ENCODE measurements at regions not wholly inside any gene's neighbourhood (a gene's known extent, or its start where the extent isn't known, plus 50 kb on each side); places are given as distances from the start of the nearest gene placed in this dataset.
"Not testable (repeated sequence)": the region's sequence is repeated elsewhere in the genome, so short reads cannot be mapped to it uniquely, and the experiment has no call there.

DNA sequence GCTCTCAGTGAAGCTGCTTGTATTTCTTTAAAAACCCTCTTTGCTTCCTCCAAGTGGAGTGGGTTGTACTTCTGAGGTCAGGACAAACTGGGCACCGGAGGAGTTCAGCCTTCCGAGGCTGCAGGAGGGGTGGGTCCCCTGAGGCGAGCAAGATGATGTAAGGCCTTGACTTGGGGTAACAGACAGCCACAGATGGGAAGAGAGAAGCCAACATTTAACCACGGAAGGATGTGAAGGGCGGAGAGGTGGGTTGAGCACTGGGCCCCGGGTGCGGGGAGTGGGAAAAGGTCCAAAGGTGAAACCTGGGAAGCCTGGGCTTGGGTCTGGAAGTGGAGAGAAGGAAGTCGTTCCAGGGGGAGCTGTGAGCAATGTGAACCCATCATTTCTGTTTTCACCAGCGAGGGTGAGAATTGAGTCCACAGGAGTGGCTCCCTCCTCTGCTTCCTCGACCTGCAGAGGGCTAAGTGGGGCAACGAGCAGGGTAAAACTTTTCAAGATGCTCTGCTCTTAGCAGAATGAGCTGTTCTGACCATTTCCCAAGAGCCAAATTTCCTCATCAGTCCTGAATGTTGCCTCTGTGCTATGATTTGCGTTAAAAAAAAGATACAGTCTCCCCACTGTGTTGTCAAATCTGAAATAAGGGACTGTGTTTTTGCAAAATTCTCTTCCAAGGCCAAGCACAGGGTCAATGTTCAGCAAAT is 137.7 kb upstream of the CRHR1 start:
- no peak for DNase-seq (ENCODE audit: low read depth in 3 of 3, low spot score in 1 of 3)

DNA sequence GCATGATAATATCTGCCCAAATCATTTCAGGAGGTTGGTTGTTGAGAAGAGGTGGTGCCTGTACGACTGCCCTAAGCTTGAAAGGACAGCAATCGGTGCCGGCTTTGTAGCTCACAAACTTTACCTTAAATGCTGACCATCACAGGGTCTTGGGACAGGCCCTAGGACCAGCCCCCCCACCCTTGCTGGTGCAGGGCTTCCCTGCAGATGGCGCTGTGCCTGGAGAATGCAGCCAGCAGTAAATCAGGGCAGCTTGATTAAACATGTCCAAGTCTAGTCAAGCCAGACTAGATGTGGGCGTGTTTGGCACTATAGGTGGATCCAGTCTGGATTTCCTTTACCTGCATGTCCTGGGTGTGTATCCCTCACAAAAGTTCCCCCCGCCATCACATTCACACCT is 135.5 kb upstream of the CRHR1 start:
- no peak for DNase-seq (ENCODE audit: low read depth in 3 of 3, low spot score in 1 of 3)

DNA sequence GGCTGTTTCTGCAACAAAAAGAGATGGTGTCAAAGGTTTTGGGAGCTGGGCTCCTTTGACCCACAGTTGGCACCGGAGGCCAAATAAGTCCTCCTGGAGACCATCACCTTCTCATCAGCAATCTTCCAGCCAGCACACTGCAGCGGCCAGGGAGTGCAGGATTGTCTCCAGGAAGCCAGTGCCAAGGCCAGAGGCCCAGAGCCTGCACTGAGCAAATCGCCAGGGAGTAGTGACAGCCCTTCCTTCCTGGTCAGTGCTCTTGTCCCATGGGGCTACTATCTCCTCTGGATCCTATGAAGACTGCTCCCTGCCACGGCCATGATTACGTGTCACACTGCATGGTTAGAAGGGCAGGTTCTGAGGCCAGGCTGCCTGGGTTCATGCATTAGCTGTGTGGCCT is 134.3 kb upstream of the CRHR1 start:
- DNase-seq (ENCODE audit: low read depth in 3 of 3, low spot score in 1 of 3): no peak

DNA sequence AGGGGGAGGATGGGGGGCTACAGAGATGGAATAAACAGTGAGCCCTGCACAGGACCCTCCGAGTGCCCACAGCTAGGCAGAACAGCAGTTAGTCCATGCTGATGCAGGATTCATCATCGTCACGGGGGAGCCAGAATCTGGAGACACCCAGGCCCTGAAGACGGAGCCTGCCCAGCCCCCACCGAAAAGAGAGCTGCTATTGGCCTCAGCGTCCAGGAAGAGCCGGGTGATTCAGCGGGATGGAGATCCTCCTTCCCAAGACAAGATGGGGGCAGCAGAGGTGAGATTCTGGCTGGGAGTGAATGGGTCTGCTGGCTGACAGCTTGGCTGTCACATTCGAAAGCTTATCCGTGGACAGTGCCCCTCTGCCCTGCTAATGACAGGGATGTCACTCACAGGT is 133.6 kb upstream of the CRHR1 start:
- no peak for DNase-seq (ENCODE audit: low read depth in 3 of 3, low spot score in 1 of 3)

DNA sequence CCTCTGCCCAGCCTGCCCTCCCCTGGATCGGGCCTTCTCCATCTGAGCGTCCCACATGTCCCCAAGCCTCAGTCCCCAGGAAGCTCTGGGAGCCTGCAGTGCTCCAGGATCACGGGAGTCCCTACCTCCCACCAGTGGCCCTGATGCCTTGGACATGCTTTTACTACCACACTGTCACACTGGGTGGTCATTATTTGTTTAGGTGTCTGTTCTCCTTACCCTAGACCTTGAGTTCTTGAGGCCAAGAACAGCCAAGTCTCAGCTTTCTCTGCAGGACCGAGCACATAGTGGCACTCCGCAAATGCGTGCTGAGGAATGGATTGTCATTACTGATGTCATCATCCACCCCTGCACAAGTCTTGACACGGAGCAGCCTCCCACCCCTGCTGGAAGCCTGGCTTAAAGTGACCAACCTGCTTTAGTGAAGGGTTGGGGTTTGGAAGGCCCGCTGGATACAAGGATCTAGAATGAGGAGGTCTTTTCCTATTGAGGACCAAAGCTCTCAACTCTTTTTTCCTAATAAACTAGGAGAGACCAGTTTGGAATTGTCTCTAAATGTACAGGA is 132.9 kb upstream of the CRHR1 start:
- no peak for DNase-seq (ENCODE audit: low read depth in 3 of 3, low spot score in 1 of 3)

DNA sequence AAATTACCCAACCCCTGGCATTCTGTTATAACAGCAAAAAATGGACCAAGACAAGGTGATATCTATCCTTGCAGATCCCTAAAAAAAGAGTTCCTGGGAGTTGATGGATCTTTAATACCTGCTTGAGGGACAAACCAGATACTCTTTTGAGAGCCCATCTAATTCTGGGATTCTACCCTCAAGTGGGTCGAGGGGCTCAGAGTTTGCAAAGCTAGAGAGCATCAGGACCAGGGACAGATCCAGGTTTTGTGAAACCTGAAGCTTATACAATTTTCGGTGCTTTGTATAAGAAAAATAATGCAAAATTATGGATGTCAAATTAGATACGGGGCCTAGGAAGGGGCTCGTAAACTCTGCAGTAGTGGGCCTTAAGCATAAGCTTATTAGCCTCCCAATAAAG is 130.5 kb upstream of the CRHR1 start:
- no peak for DNase-seq (ENCODE audit: low read depth in 3 of 3, low spot score in 1 of 3)

DNA sequence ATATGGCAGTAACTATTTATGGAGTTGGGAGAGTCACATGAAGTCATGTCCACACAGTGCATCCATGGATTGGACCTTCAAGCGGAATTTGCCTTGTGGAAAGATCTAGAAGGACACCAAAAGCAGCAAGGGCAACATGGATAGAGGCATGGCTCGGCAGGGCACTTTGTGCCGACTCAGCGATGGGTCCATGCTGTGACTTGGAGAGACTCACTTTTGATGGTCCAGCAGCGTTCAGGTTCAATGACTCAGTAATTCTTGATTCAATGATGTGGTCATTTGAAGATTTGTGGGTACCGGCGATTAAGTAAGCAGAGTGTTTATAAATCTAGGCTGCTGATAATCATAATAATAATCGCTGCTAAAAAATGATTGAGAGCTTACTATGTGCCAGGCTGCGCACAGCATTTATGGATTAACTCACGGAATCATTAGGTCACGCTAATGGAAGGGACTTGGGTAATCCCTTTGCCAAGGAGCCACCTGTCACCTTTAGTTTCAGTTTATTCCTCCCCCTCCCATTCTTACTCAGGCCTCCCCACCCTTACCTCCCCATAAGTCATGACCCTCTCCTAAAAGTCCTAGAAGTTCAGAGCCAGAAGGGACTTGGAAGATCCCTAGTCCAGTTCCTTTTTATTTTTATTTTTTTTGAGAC is 127.5 kb upstream of the CRHR1 start:
- no peak for DNase-seq (ENCODE audit: low read depth in 3 of 3, low spot score in 1 of 3)

DNA sequence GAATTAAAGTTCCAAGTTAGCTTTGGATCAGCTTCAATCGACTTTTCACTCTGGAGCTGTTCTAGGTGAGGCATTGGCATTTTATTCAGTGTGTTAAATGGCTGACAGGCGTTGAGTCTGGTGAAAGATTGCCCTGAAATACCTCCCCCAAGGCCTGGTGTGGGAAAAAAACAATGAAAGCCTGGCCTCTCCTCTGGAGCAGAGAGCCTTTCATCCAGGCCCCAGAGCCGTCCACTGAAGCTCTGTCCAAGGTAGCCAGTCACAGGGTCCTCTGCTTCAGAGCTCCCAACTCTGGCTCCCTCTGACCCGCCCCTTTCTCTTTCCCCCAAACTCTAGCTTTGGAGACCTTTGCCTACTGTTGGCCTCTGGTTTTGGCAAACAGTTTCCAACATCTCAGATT is 123.6 kb upstream of the CRHR1 start:
- DNase-seq (ENCODE audit: low read depth in 3 of 3, low spot score in 1 of 3): no peak

DNA sequence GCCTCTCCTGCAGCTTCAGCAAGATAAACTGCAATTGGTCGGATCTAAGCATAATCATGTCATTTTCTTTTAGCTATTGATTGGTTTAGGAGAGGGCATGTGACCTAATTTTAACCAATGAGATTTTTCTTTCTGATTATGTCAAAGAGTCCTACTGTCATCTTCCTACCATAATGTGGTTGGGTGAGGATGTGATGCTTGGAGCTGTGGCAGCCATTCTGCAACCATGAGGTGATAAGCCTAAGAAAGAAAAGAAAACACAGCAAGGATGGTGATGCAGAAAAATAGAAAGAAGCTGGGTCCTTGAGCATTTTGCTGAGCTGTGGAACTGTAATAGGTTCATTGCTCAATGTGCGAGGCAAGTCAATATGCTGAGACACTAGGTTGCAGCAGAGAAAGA is 121.7 kb upstream of the CRHR1 start:
- no peak for DNase-seq (ENCODE audit: low read depth in 3 of 3, low spot score in 1 of 3)

DNA sequence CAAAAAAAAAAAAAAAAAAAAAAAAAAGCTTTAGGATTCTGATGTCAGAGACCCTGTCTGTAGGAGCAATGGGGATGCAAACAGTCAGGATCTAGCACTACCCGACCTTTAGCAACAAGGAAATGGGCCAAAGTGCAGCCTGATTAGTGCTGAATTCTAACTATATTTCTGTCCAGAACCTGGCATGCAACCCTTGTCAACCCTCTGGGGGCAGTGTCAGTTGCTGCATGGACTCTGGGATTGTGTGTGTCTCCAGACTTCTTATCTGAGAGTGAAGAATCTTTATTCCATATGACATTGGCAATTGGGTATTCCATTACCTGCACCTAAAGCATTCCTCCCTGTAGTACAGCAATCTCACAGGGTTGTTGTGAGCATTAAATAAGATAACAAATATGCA is 120.3 kb upstream of the CRHR1 start:
- no peak for DNase-seq (ENCODE audit: low read depth in 3 of 3, low spot score in 1 of 3)

DNA sequence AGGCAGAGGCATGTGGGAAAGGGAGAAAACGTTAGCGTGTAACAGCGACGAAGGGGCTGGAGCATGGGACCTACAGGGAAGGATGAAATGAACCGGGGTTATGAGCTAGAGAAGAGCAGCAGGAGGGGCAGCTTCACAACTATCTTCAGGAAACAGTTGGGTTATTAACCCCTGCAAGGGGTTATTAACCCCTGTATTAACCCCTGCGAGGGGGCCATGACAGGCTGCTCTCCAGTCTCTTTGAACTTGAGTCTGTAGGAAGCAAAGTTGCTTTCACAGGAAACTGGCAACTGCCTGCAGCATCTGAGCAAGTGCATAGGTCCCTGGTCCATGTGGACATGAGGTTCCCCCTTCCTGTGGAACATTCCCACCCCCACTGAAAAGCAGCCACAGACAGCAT is 119.2 kb upstream of the CRHR1 start:
- no peak for DNase-seq (ENCODE audit: low read depth in 3 of 3, low spot score in 1 of 3)

DNA sequence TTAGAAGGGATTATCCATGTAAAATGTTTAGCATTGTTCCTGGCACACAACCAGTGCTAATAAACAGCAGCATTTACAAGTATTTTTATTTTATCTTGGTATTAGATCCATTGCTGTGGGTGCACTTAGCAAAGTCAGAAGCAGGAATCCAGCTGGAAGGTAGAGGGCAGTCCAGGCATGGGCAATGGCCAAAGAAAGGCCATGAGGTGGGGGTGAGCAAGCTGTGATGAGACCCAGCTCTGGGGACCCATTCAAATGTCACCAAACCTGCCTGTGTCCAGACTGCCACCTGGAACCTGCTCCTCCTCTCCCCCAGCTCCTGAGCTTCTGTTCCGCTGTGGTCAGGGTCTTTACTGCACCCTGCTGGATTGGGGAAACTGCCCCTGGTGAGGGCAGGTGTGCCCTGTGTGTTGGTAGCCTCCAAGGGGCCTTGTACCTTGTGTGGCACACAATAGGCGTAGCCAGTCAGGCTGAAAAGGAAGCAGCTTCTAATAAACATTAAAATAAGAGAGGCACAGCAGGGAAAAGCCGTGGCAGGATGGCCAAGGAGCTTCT is 118.0 kb upstream of the CRHR1 start:
- DNase-seq (ENCODE audit: low read depth in 3 of 3, low spot score in 1 of 3): no peak

DNA sequence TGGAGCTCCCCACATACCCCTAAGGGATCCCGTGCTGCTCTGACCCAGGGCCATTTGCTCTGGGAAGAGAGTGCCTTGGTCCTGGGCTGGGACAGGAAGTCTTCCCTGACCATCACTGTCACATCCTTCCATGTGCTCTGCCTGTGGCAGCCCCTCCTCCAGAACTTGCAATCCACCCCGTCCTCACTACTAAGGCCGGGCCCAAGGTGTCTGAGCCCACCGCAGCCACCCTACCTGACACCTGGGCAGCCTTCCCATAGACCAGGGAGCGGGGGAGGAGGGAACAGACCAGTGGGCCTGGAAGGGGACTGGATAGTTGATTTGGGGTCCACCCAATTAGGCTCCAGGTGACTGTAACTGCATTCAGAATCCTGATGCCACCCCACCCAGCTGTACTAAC is 117.5 kb upstream of the CRHR1 start:
- no peak for DNase-seq (ENCODE audit: low read depth in 3 of 3, low spot score in 1 of 3)

DNA sequence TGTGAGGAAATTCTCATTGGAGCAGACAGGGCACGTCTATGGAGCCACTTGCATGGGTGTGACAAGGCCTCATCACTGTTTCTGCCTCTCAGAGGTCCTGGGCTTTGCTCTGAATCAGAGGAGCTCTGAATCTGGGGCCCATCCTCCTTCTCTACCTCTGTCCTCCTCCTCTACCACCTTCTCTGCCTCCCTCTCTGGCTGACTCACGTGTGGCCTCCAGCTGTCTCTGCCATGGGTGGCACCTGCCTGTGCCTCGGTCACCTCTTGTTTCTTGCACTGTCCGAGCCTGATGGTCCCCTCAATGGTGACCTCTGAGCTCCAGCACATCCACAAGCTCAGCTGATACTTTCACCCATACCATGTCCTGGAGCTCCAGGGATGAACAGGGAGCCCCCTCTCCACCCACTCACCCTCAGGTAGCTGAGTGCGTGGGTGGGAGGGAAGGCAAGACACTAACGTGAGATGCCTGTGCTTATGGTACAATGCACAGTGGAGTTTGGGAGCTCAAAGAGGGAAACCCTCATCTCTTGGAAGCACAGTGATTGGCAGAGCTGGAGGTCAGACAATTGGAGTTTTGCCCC is 116.4 kb upstream of the CRHR1 start:
- DNase-seq (ENCODE audit: low read depth in 3 of 3, low spot score in 1 of 3): no peak

DNA sequence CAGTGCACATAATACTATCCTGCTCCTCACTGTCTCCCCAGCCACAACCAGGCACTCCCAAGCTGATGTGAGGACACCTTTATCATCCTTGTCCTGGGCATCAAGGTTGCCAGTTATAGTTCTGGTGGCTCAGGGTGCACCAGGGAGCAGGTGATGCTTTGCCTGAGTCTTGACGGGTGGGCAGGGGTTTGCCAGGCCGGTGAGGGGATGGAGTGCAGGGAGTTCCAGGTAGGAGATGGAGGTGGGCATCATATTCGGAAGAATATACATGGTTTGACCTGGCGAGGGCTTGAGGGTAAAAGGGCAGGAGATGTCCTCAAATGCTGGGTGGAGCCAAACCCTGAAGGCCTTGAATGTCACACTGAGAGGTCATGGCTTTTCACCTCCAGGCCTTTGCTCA is 115.8 kb upstream of the CRHR1 start:
- DNase-seq (ENCODE audit: low read depth in 3 of 3, low spot score in 1 of 3): no peak

DNA sequence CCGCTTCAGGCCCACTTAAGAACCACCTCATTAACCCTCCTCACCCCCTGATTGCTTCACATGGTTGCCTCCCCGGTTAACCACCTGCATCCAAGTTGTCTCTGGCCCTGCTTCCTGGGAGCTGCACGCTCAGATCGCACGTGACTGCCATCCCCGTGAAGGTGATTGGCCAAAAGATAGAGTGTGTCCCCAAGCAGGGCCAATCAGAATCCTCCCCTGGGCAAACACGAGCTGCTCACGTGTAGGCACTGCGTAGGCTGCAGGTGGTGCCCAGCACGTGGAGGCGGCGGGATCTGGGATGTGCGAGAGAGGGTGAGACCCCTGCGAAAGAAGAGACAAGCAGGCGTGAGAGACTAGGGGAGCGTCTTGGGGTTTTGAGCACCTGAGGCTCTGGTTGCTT is 111.8 kb upstream of the CRHR1 start:
- no peak for DNase-seq (ENCODE audit: low read depth in 3 of 3, low spot score in 1 of 3)

DNA sequence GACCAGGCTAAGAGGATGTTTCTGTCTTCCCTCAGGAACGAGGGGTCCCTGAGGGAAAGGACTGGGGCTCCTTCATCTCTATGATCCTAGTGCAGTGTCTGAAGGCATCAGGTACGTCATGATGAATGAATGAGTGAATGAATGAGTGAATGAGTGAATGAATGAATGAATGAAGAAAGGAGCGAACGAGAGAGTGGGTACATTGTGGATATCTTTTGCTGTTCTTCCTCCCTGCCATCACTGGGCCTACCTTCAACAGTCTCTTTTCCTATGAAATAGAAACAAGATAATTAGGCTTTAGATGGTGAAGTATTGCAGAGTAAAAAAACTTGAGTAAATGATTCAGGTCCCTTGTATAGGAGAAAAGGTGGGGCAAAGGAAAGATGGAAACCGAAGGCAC is 111.3 kb upstream of the CRHR1 start:
- no peak for DNase-seq (ENCODE audit: low read depth in 3 of 3, low spot score in 1 of 3)

DNA sequence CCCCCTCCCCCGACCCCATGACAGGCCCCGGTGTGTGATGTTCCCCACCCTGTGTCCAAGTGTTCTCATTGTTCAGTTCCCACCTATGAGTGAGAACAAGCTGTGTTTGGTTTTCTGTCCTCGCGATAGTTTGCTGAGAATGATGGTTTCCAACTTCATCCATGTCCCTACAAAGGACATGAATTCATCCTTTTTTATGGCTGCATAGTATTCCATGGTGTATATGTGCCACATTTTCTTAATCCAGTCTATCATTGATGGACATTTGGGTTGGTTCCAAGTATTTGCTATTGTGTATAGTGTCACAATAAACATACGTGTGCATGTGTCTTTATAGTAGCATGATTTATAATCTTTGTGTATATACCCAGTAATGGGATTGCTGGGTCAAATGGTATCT is 110.4 kb upstream of the CRHR1 start:
- not testable (repeated sequence) for DNase-seq (ENCODE audit: low read depth in 3 of 3, low spot score in 1 of 3)

DNA sequence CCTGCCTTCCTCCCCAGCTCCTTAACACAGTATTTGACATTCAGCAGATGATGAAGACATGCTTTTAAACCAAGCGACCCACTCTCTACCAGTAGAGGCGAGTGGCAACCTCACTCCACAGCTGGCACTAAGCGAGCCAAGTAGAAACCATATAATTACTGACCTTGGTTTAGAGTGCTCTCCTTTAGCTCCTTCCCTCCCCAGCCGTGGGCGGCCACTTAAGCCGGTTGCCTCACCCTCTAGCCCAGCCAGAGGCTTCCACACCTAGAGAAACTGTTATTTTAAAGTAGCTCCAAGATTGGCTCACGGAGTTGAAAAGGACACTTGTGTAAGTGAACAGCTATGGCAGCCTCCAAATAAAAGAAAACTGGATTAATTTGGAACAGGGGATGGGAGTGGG is 109.1 kb upstream of the CRHR1 start:
- DNase-seq (ENCODE audit: low read depth in 3 of 3, low spot score in 1 of 3): no peak

DNA sequence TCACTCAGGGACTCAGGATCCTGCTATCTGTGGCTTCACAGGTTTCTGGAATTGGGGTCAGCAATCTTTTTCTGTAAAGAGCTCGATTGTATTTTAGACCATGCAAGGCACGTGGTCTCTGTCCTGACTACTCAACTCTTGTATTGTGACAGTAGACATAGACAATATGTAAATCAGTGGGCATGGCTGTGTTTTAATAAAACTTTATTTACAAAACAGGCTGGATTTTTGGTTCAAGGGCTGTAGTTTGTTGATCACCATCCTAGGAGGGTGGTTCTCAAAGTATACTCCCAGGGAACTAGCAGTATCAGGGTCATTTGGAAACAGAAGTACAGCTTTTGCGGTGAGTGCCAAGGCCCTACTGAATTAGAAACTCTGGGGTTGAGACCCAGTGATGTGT is 108.2 kb upstream of the CRHR1 start:
- DNase-seq (ENCODE audit: low read depth in 3 of 3, low spot score in 1 of 3): no peak

DNA sequence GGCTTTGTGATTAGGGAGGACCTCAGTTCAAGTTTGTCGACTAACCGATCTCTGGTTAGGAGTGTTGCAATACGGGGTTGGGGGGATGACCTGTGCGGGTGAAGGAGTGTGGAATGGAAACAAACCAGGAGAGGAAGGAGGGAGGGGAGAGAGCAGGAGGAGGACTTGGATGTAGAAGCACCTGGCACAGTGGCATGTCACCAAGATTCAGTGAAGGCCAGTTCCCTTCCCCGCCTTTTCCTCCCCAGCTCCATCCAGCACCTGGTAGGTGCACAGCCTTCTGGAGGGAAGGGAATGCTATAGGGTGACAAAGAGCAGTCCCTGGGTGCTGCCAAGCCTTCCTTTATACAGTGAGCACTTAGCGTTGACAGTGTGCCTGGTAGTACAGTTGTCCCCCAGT is 107.4 kb upstream of the CRHR1 start:
- no peak for DNase-seq (ENCODE audit: low read depth in 3 of 3, low spot score in 1 of 3)

DNA sequence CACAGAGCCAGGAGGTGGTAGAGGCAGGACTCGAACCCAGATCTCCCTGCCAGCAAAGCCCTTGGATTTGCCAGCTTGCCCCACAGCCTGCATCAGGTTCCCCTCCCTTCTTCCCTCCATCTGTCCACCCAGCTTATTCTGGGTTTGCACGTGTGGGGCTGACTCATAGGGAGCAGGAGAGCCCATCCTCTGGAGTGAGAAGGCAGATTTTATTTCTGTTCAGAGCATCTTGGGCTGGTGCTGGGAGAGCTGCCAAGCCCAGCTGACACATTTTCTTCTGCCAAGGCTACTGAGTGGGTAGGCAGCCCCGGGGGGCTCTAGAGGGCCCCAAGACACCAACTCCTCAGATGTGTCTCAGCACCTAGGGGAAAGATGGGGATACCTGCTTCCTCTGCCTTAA is 106.3 kb upstream of the CRHR1 start:
- DNase-seq (ENCODE audit: low read depth in 3 of 3, low spot score in 1 of 3): no peak
